ENCODE measurements at regions not wholly inside any gene's neighbourhood (a gene's known extent, or its start where the extent isn't known, plus 50 kb on each side); places are given as distances from the start of the nearest gene placed in this dataset.

DNA sequence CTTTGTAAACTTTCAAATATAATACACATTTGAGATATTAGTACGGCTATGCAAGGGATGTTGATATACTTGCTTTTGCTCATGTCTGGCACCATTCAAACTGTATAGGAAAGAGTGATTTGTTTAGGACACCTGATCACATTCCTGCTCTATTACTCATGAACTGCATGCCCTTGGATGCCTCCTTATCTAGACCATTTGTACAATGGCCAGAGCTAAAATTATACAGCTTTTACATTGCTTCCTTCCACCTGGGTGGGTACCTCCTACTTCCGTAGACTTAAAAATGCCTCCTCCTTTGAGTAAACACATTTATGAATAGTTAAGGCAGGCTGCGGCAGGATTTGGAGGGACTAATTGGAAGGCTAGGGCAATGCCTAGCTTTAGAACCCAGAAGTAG, 85.4 kb upstream of the PBX1 start:
- TF ChIP-seq, protein P1, sequence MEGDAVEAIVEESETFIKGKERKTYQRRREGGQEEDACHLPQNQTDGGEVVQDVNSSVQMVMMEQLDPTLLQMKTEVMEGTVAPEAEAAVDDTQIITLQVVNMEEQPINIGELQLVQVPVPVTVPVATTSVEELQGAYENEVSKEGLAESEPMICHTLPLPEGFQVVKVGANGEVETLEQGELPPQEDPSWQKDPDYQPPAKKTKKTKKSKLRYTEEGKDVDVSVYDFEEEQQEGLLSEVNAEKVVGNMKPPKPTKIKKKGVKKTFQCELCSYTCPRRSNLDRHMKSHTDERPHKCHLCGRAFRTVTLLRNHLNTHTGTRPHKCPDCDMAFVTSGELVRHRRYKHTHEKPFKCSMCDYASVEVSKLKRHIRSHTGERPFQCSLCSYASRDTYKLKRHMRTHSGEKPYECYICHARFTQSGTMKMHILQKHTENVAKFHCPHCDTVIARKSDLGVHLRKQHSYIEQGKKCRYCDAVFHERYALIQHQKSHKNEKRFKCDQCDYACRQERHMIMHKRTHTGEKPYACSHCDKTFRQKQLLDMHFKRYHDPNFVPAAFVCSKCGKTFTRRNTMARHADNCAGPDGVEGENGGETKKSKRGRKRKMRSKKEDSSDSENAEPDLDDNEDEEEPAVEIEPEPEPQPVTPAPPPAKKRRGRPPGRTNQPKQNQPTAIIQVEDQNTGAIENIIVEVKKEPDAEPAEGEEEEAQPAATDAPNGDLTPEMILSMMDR (IDR thresholded peaks at IDR 0.05) = no peak
- no peak for TF ChIP-seq POLR2A (IDR thresholded peaks at IDR 0.05)
